ENCODE measurements at regions not wholly inside any gene's neighbourhood (a gene's known extent, or its start where the extent isn't known, plus 50 kb on each side); places are given as distances from the start of the nearest gene placed in this dataset.
"Not testable (repeated sequence)": the region's sequence is repeated elsewhere in the genome, so short reads cannot be mapped to it uniquely, and the experiment has no call there.

GRCh38 chrX:111594348-111594877 lies 83.0 kb downstream of the SERTM2 start:
- H3K9me3 Mint-ChIP-seq; CTCF ChIA-PET; ATAC-seq; DNase-seq (ENCODE audit: low spot score); H3K27me3 Mint-ChIP-seq (ENCODE audit: low read depth); H3K27ac Mint-ChIP-seq; H3K4me1 Mint-ChIP-seq; POLR2A ChIA-PET: not testable (repeated sequence)
- Mint-ChIP-seq H3K4me3 (peak overlapping the region; percentile 63), H3K36me3 (peaks cover 22% of the 10 kb centered on the region)

DNA sequence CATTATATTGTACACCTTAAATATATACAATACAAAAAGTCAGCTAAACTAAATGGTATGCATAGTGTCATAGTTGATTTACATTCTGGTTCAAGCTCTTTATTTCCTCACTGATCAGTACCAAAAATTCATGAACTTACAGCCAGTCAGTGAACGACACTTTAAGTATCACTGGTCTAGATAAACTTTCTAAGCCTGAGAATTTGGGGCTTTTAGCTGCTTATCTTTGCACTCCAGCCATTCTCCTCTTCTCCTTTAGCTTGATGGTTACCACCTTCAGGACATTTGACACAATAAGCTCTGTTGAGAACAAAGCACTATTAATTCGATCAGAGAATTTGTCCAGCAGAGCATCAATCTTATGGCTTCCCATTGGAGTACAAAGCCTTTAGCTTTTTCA lies 83.0 kb upstream of the ALG13 start:
- Mint-ChIP-seq H3K27me3 (ENCODE audit: low read depth) (peaks cover 3% of the 10 kb centered on the region; the same call in 1 of the 2 replicates), H3K4me1 (peaks cover 7% of the 10 kb centered on the region; the same call in 1 of the 2 replicates), H3K9me3 (no peaks in the 10 kb centered on the region), H3K4me3 (no peak overlapping the region), H3K36me3 (peaks cover 36% of the 10 kb centered on the region), H3K27ac (no peak overlapping the region)
- DNase-seq (ENCODE audit: low spot score) = no peak
- ChIA-PET CTCF (no interaction called here), POLR2A (no interaction called here)
- no peak for ATAC-seq
- TF ChIP-seq ZNF671 (CRISPR knock-in tag; IDR thresholded peaks at IDR 0.05) (no peak), TEAD4 (CRISPR knock-in tag; IDR thresholded peaks at IDR 0.05) (no peak), KAT7 (CRISPR knock-in tag; IDR thresholded peaks at IDR 0.05; ENCODE audit: borderline replicate concordance) (no peak), USF2 (CRISPR knock-in tag; IDR thresholded peaks at IDR 0.05) (no peak), RORB (CRISPR knock-in tag; IDR thresholded peaks at IDR 0.05) (no peak), SOX15 (CRISPR knock-in tag; IDR thresholded peaks at IDR 0.05) (no peak), MAX (CRISPR knock-in tag; IDR thresholded peaks at IDR 0.05) (no peak), PRRX2 (CRISPR knock-in tag; IDR thresholded peaks at IDR 0.05) (no peak), CBFB (CRISPR knock-in tag; IDR thresholded peaks at IDR 0.05; ENCODE audit: low read depth) (no peak), FOXP1 (CRISPR knock-in tag; IDR thresholded peaks at IDR 0.05; ENCODE audit: borderline replicate concordance) (no peak), ZNF138 (CRISPR knock-in tag; conservative IDR thresholded peaks at IDR 0.05) (no peak), ATF3 (CRISPR knock-in tag; conservative IDR thresholded peaks at IDR 0.05) (no peak), MYBL2 (CRISPR knock-in tag; IDR thresholded peaks at IDR 0.05) (no peak), FOXK1 (CRISPR knock-in tag; IDR thresholded peaks at IDR 0.05) (no peak)
- TF ChIP-seq, protein P1, sequence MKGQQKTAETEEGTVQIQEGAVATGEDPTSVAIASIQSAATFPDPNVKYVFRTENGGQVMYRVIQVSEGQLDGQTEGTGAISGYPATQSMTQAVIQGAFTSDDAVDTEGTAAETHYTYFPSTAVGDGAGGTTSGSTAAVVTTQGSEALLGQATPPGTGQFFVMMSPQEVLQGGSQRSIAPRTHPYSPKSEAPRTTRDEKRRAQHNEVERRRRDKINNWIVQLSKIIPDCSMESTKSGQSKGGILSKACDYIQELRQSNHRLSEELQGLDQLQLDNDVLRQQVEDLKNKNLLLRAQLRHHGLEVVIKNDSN (CRISPR knock-in tag; IDR thresholded peaks at IDR 0.05) = no peak
- TF ChIP-seq, protein P2, sequence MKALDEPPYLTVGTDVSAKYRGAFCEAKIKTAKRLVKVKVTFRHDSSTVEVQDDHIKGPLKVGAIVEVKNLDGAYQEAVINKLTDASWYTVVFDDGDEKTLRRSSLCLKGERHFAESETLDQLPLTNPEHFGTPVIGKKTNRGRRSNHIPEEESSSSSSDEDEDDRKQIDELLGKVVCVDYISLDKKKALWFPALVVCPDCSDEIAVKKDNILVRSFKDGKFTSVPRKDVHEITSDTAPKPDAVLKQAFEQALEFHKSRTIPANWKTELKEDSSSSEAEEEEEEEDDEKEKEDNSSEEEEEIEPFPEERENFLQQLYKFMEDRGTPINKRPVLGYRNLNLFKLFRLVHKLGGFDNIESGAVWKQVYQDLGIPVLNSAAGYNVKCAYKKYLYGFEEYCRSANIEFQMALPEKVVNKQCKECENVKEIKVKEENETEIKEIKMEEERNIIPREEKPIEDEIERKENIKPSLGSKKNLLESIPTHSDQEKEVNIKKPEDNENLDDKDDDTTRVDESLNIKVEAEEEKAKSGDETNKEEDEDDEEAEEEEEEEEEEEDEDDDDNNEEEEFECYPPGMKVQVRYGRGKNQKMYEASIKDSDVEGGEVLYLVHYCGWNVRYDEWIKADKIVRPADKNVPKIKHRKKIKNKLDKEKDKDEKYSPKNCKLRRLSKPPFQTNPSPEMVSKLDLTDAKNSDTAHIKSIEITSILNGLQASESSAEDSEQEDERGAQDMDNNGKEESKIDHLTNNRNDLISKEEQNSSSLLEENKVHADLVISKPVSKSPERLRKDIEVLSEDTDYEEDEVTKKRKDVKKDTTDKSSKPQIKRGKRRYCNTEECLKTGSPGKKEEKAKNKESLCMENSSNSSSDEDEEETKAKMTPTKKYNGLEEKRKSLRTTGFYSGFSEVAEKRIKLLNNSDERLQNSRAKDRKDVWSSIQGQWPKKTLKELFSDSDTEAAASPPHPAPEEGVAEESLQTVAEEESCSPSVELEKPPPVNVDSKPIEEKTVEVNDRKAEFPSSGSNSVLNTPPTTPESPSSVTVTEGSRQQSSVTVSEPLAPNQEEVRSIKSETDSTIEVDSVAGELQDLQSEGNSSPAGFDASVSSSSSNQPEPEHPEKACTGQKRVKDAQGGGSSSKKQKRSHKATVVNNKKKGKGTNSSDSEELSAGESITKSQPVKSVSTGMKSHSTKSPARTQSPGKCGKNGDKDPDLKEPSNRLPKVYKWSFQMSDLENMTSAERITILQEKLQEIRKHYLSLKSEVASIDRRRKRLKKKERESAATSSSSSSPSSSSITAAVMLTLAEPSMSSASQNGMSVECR (CRISPR knock-in tag; IDR thresholded peaks at IDR 0.05; ENCODE audit: borderline replicate concordance) = no peak
- TF ChIP-seq, protein P3, sequence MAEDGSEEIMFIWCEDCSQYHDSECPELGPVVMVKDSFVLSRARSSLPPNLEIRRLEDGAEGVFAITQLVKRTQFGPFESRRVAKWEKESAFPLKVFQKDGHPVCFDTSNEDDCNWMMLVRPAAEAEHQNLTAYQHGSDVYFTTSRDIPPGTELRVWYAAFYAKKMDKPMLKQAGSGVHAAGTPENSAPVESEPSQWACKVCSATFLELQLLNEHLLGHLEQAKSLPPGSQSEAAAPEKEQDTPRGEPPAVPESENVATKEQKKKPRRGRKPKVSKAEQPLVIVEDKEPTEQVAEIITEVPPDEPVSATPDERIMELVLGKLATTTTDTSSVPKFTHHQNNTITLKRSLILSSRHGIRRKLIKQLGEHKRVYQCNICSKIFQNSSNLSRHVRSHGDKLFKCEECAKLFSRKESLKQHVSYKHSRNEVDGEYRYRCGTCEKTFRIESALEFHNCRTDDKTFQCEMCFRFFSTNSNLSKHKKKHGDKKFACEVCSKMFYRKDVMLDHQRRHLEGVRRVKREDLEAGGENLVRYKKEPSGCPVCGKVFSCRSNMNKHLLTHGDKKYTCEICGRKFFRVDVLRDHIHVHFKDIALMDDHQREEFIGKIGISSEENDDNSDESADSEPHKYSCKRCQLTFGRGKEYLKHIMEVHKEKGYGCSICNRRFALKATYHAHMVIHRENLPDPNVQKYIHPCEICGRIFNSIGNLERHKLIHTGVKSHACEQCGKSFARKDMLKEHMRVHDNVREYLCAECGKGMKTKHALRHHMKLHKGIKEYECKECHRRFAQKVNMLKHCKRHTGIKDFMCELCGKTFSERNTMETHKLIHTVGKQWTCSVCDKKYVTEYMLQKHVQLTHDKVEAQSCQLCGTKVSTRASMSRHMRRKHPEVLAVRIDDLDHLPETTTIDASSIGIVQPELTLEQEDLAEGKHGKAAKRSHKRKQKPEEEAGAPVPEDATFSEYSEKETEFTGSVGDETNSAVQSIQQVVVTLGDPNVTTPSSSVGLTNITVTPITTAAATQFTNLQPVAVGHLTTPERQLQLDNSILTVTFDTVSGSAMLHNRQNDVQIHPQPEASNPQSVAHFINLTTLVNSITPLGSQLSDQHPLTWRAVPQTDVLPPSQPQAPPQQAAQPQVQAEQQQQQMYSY (CRISPR knock-in tag; IDR thresholded peaks at IDR 0.05) = no peak
- TF ChIP-seq, protein P4, sequence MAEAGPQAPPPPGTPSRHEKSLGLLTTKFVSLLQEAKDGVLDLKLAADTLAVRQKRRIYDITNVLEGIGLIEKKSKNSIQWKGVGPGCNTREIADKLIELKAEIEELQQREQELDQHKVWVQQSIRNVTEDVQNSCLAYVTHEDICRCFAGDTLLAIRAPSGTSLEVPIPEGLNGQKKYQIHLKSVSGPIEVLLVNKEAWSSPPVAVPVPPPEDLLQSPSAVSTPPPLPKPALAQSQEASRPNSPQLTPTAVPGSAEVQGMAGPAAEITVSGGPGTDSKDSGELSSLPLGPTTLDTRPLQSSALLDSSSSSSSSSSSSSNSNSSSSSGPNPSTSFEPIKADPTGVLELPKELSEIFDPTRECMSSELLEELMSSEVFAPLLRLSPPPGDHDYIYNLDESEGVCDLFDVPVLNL (CRISPR knock-in tag; IDR thresholded peaks at IDR 0.05; ENCODE audit: borderline replicate concordance, low read depth) = no peak
